Left ventricle myocardium inferior (tissue), 1 donor: ENCODE measurements at regions not wholly inside any gene's neighbourhood (a gene's known extent, or its start where the extent isn't known, plus 50 kb on each side); places are given as distances from the start of the nearest gene placed in this dataset.

ENCODE experiments used
- DNase-seq: peaks from one replicate; pipeline ENCODE4 v3.0.0-alpha.2; 2020
- H3K27ac ChIP-seq: fragments of 200-600 bp; replicated peaks from 2 replicates; pipeline ENCODE4 v1.8.0; 2021
- H3K27me3 ChIP-seq: fragments of 200-600 bp; 2 replicates; pipeline ENCODE4 v1.8.0; 2021; ENCODE audit warnings: low read depth
- H3K36me3 ChIP-seq: fragments of 200-600 bp; 2 replicates; pipeline ENCODE4 v1.8.0; 2021
- H3K4me1 ChIP-seq: fragments of 200-600 bp; 2 replicates; pipeline ENCODE4 v1.8.0; 2021
- H3K4me3 ChIP-seq: fragments of 200-600 bp; 2 replicates; pipeline ENCODE4 v1.8.0; 2021; ENCODE audit warnings: mild to moderate bottlenecking, moderate library complexity
- H3K9me3 ChIP-seq: fragments of 200-600 bp; replicated peaks from 2 replicates; pipeline ENCODE4 v1.8.0; 2021
- CTCF ChIP-seq: fragments of 200-600 bp; IDR thresholded peaks from 2 replicates; pipeline ENCODE4 v1.8.0; 2021; ENCODE audit warnings: antibody characterized with exemption, mild to moderate bottlenecking, borderline replicate concordance
- intact Hi-C: fragments of 100-400 bp; cut with micrococcal nuclease; formaldehyde crosslinking; loops from one replicate; pipeline ENCODE4 v1.11.0; 2022
- donor health status: DM: no; HTN: yes; CAD: no; lungs with severe emphysema.

GRCh38 chr3:31357451-31357850 lies 175.3 kb upstream of the STT3B start:
- H3K4me3 ChIP-seq, result no peak overlapping the region
- H3K9me3 ChIP-seq, result peaks cover 8% of the 10 kb centered on the region
- H3K4me1 ChIP-seq, result no peaks in the 10 kb centered on the region
- H3K27ac ChIP-seq, result no peak overlapping the region
- DNase-seq, result no peak
- intact Hi-C loops, result no loop called here
- no peaks in the 10 kb centered on the region for H3K36me3 ChIP-seq
- TF ChIP-seq CTCF, result no peak
- H3K27me3 ChIP-seq, result no peaks in the 10 kb centered on the region

- no peak for TF ChIP-seq CTCF
- Histone ChIP-seq H3K27me3 (no peaks in the 10 kb centered on the region), H3K36me3 (no peaks in the 10 kb centered on the region), H3K4me1 (no peaks in the 10 kb centered on the region), H3K9me3 (peaks cover 8% of the 10 kb centered on the region), H3K27ac (no peak overlapping the region), H3K4me3 (no peak overlapping the region)
- intact Hi-C loops, result no loop called here
- DNase-seq, result no peak
Observed at GRCh38 chr3:31358473-31359070, 174.2 kb upstream of the STT3B start.

GRCh38 chr3:31361371-31362273 lies 171.1 kb upstream of the STT3B start:
- no peak for DNase-seq
- no peaks in the 10 kb centered on the region for H3K36me3 ChIP-seq
- H3K27me3 ChIP-seq, result no peaks in the 10 kb centered on the region
- H3K4me3 ChIP-seq, result no peak overlapping the region
- no peaks in the 10 kb centered on the region for H3K9me3 ChIP-seq
- intact Hi-C loops, result no loop called here
- TF ChIP-seq CTCF, result no peak
- no peaks in the 10 kb centered on the region for H3K4me1 ChIP-seq
- H3K27ac ChIP-seq, result no peak overlapping the region

GRCh38 chr3:31364188-31364587 lies 168.5 kb upstream of the STT3B start:
- Histone ChIP-seq H3K36me3 (no peaks in the 10 kb centered on the region), H3K4me3 (no peak overlapping the region), H3K9me3 (no peaks in the 10 kb centered on the region), H3K4me1 (no peaks in the 10 kb centered on the region), H3K27ac (no peak overlapping the region), H3K27me3 (no peaks in the 10 kb centered on the region)
- no peak for DNase-seq
- TF ChIP-seq CTCF, result no peak
- intact Hi-C loops, result no loop called here

- no peaks in the 10 kb centered on the region for H3K36me3 ChIP-seq
- intact Hi-C loops, result no loop called here
- no peaks in the 10 kb centered on the region for H3K27me3 ChIP-seq
- no peaks in the 10 kb centered on the region for H3K9me3 ChIP-seq
- H3K27ac ChIP-seq, result no peak overlapping the region
- no peak for DNase-seq
- no peaks in the 10 kb centered on the region for H3K4me1 ChIP-seq
- TF ChIP-seq CTCF, result no peak
- H3K4me3 ChIP-seq, result no peak overlapping the region
Observed at GRCh38 chr3:31364711-31365110, 168.0 kb upstream of the STT3B start.
